B cell (primary cell): ENCODE measurements at regions not wholly inside any gene's neighbourhood (a gene's known extent, or its start where the extent isn't known, plus 50 kb on each side); places are given as distances from the start of the nearest gene placed in this dataset.

Experiments used
- CTCF ChIP-seq: fragments of 200-600 bp; IDR thresholded peaks from one replicate; pipeline ENCODE4 v1.8.0; 2022; ENCODE audit warnings: antibody characterized with exemption, mild to moderate bottlenecking
- EZH2 ChIP-seq: IDR thresholded peaks from 2 replicates; pipeline ENCODE4 v1.6.1; 2012; ENCODE audit warnings: borderline replicate concordance, low read depth, mild to moderate bottlenecking, moderate library complexity, low read length; ENCODE audit not compliant: insufficient read depth, poor library complexity, severe bottlenecking

- TF ChIP-seq CTCF, result no peak
- no peak for TF ChIP-seq EZH2
These were observed 2187.6 kb upstream of the CELF4 start for GRCh38 chr18:39753178-39753577.
